HepG2 (cell line): ENCODE measurements at regions not wholly inside any gene's neighbourhood (a gene's known extent, or its start where the extent isn't known, plus 50 kb on each side); places are given as distances from the start of the nearest gene placed in this dataset.

Experiments
- JUND ChIP-seq: sonication (generic); formaldehyde crosslinking; IDR thresholded peaks from 2 replicates; pipeline ENCODE4 v1.8.0; 2022; ENCODE audit warnings: mild to moderate bottlenecking, missing genetic modification reagents
- KDM2A ChIP-seq: sonication (generic); formaldehyde crosslinking; IDR thresholded peaks from 2 replicates; pipeline ENCODE4 v1.4.0; 2020; ENCODE audit warnings: low read depth, missing genetic modification reagents, borderline replicate concordance
- POLR2AphosphoS5 ChIP-seq: IDR thresholded peaks from 2 replicates; pipeline ENCODE4 v1.6.1; 2012; ENCODE audit warnings: low read depth, low read length
- TARDBP ChIP-seq: sonication (generic); formaldehyde crosslinking; IDR thresholded peaks from 2 replicates; pipeline ENCODE4 v1.8.0; 2022; ENCODE audit warnings: mild to moderate bottlenecking, missing genetic modification reagents
- YY1 ChIP-seq: IDR thresholded peaks from 2 replicates; pipeline ENCODE4 v1.6.1; 2011; ENCODE audit warnings: low read length, low read depth, moderate library complexity, mild to moderate bottlenecking; ENCODE audit not compliant: insufficient read depth, insufficient replicate concordance
- ZNF75D ChIP-seq: sonication (generic); formaldehyde crosslinking; IDR thresholded peaks from 2 replicates; pipeline ENCODE4 v1.8.1; 2023; ENCODE audit warnings: missing genetic modification reagents, mild to moderate bottlenecking, borderline replicate concordance
- TF ChIP-seq, protein P1 (sequence below): sonication (generic); formaldehyde crosslinking; IDR thresholded peaks from 2 replicates; pipeline ENCODE4 v1.5.0; 2020; ENCODE audit warnings: missing genetic modification reagents
- TF ChIP-seq, protein P2 (sequence below): IDR thresholded peaks from 2 replicates; pipeline ENCODE4 v1.6.1; 2012; ENCODE audit warnings: low read length, improper control_type of control experiment
- TF ChIP-seq, protein P3 (sequence below): sonication (generic); formaldehyde crosslinking; IDR thresholded peaks from 2 replicates; pipeline ENCODE4 v1.5.0; 2020; ENCODE audit warnings: mild to moderate bottlenecking, missing genetic modification reagents, moderate library complexity

DNA sequence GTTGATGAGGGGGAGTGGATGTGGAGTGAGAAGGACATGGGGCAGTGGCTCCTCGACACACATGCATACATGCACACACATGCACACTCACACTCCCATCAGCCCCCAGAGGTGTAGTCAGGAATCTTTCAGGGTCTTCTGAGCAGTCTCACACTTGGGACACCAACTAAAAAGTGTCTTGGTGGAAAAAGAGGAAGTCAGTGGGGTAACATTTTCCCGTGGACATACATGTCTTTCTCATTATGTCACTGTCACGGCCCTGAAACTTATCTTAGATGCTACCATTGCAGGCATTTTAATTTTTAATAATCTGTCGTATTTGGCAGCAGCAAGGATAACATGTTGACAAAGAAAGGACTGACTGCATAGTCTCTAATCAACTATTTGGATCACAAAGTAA is 261.1 kb downstream of the ADGRG6 start:
- TF ChIP-seq KDM2A (CRISPR knock-in tag) (no peak), JUND (CRISPR knock-in tag) (no peak), YY1 (no peak), ZNF75D (CRISPR knock-in tag) (no peak), TARDBP (no peak), POLR2AphosphoS5 (no peak)
- TF ChIP-seq, protein P1, sequence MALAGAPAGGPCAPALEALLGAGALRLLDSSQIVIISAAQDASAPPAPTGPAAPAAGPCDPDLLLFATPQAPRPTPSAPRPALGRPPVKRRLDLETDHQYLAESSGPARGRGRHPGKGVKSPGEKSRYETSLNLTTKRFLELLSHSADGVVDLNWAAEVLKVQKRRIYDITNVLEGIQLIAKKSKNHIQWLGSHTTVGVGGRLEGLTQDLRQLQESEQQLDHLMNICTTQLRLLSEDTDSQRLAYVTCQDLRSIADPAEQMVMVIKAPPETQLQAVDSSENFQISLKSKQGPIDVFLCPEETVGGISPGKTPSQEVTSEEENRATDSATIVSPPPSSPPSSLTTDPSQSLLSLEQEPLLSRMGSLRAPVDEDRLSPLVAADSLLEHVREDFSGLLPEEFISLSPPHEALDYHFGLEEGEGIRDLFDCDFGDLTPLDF: no peak
- TF ChIP-seq, protein P2, sequence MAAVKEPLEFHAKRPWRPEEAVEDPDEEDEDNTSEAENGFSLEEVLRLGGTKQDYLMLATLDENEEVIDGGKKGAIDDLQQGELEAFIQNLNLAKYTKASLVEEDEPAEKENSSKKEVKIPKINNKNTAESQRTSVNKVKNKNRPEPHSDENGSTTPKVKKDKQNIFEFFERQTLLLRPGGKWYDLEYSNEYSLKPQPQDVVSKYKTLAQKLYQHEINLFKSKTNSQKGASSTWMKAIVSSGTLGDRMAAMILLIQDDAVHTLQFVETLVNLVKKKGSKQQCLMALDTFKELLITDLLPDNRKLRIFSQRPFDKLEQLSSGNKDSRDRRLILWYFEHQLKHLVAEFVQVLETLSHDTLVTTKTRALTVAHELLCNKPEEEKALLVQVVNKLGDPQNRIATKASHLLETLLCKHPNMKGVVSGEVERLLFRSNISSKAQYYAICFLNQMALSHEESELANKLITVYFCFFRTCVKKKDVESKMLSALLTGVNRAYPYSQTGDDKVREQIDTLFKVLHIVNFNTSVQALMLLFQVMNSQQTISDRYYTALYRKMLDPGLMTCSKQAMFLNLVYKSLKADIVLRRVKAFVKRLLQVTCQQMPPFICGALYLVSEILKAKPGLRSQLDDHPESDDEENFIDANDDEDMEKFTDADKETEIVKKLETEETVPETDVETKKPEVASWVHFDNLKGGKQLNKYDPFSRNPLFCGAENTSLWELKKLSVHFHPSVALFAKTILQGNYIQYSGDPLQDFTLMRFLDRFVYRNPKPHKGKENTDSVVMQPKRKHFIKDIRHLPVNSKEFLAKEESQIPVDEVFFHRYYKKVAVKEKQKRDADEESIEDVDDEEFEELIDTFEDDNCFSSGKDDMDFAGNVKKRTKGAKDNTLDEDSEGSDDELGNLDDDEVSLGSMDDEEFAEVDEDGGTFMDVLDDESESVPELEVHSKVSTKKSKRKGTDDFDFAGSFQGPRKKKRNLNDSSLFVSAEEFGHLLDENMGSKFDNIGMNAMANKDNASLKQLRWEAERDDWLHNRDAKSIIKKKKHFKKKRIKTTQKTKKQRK: no peak
- TF ChIP-seq, protein P3, sequence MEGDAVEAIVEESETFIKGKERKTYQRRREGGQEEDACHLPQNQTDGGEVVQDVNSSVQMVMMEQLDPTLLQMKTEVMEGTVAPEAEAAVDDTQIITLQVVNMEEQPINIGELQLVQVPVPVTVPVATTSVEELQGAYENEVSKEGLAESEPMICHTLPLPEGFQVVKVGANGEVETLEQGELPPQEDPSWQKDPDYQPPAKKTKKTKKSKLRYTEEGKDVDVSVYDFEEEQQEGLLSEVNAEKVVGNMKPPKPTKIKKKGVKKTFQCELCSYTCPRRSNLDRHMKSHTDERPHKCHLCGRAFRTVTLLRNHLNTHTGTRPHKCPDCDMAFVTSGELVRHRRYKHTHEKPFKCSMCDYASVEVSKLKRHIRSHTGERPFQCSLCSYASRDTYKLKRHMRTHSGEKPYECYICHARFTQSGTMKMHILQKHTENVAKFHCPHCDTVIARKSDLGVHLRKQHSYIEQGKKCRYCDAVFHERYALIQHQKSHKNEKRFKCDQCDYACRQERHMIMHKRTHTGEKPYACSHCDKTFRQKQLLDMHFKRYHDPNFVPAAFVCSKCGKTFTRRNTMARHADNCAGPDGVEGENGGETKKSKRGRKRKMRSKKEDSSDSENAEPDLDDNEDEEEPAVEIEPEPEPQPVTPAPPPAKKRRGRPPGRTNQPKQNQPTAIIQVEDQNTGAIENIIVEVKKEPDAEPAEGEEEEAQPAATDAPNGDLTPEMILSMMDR (CRISPR knock-in tag): no peak
